ENCODE measurements at regions not wholly inside any gene's neighbourhood (a gene's known extent, or its start where the extent isn't known, plus 50 kb on each side); places are given as distances from the start of the nearest gene placed in this dataset.
"Not testable (repeated sequence)": the region's sequence is repeated elsewhere in the genome, so short reads cannot be mapped to it uniquely, and the experiment has no call there.

- H3K9me2 ChIP-seq (ENCODE audit: insufficient read depth, low read length): no peaks in the 10 kb centered on the region
- H3F3A ChIP-seq (ENCODE audit: insufficient read depth, low read length, poor library complexity, severe bottlenecking): no peaks in the 10 kb centered on the region
- no peak for TF ChIP-seq SMC3 (conservative IDR thresholded peaks at IDR 0.05; ENCODE audit: poor library complexity)
- H3K4me3 ChIP-seq (ENCODE audit: low read length): no peak overlapping the region
- no peaks in the 10 kb centered on the region for H3K36me3 ChIP-seq (ENCODE audit: insufficient read depth, low read length)
- no peaks in the 10 kb centered on the region for H3K27me3 ChIP-seq (ENCODE audit: insufficient read depth, low read depth, low read length)
- no peak overlapping the region for H3K4me2 ChIP-seq (ENCODE audit: low read length)
- no peak overlapping the region for H3K9ac ChIP-seq (ENCODE audit: low read length)
- no peaks in the 10 kb centered on the region for H4K20me1 ChIP-seq (ENCODE audit: insufficient read depth)
- H3K9me3 ChIP-seq (ENCODE audit: low read length): no peaks in the 10 kb centered on the region
- H2AFZ ChIP-seq (ENCODE audit: low read depth, low read length): no peak overlapping the region
- H3K79me2 ChIP-seq (replicated peaks; ENCODE audit: insufficient read depth, low read length): no peaks in the 10 kb centered on the region
- H3K27ac ChIP-seq (ENCODE audit: low read length): no peak overlapping the region
Observed at GRCh38 chr1:170807432-170807831, 127.9 kb upstream of the MROH9 start.

- H4K20me1 ChIP-seq (ENCODE audit: insufficient read depth): no peaks in the 10 kb centered on the region
- H3K27ac ChIP-seq (ENCODE audit: low read length): no peak overlapping the region
- no peaks in the 10 kb centered on the region for H3K36me3 ChIP-seq (ENCODE audit: insufficient read depth, low read length)
- H3K9ac ChIP-seq (ENCODE audit: low read length): no peak overlapping the region
- H3K27me3 ChIP-seq (ENCODE audit: insufficient read depth, low read depth, low read length): no peaks in the 10 kb centered on the region
- no peaks in the 10 kb centered on the region for H3K79me2 ChIP-seq (replicated peaks; ENCODE audit: insufficient read depth, low read length)
- no peaks in the 10 kb centered on the region for H3K9me3 ChIP-seq (ENCODE audit: low read length)
- no peak overlapping the region for H3K4me2 ChIP-seq (ENCODE audit: low read length)
- H3F3A ChIP-seq (ENCODE audit: insufficient read depth, low read length, poor library complexity, severe bottlenecking): no peaks in the 10 kb centered on the region
- no peak overlapping the region for H2AFZ ChIP-seq (ENCODE audit: low read depth, low read length)
- H3K4me3 ChIP-seq (ENCODE audit: low read length): no peak overlapping the region
- TF ChIP-seq RAD21 (conservative IDR thresholded peaks at IDR 0.05) (no peak), EP300 (conservative IDR thresholded peaks at IDR 0.05; ENCODE audit: poor library complexity, severe bottlenecking) (no peak), REST (IDR thresholded peaks at IDR 0.05; ENCODE audit: borderline replicate concordance) (no peak), POLR2AphosphoS5 (IDR thresholded peaks at IDR 0.05) (no peak), MXI1 (conservative IDR thresholded peaks at IDR 0.05; ENCODE audit: poor library complexity, severe bottlenecking) (no peak), SMC3 (conservative IDR thresholded peaks at IDR 0.05; ENCODE audit: poor library complexity) (no peak), CTCF (IDR thresholded peaks at IDR 0.05; ENCODE audit: poor library complexity, severe bottlenecking) (no peak), EZH2 (IDR thresholded peaks at IDR 0.05; ENCODE audit: borderline replicate concordance, insufficient read depth, low read length, poor library complexity, severe bottlenecking) (no peak), TAF1 (IDR thresholded peaks at IDR 0.05; ENCODE audit: low read depth) (no peak)
- H3K9me2 ChIP-seq (ENCODE audit: insufficient read depth, low read length): no peaks in the 10 kb centered on the region
Observed at GRCh38 chr1:170808216-170808885, 127.0 kb upstream of the MROH9 start.

- H3K9ac ChIP-seq (ENCODE audit: low read length); H3K36me3 ChIP-seq (ENCODE audit: insufficient read depth, low read length); H3K4me2 ChIP-seq (ENCODE audit: low read length); H4K20me1 ChIP-seq (ENCODE audit: insufficient read depth); H2AFZ ChIP-seq (ENCODE audit: low read depth, low read length); H3K9me3 ChIP-seq (ENCODE audit: low read length); H3K4me3 ChIP-seq (ENCODE audit: low read length); H3F3A ChIP-seq (ENCODE audit: insufficient read depth, low read length, poor library complexity, severe bottlenecking); H3K27me3 ChIP-seq (ENCODE audit: insufficient read depth, low read depth, low read length); H3K9me2 ChIP-seq (ENCODE audit: insufficient read depth, low read length); H3K79me2 ChIP-seq (replicated peaks; ENCODE audit: insufficient read depth, low read length); H3K27ac ChIP-seq (ENCODE audit: low read length): not testable (repeated sequence)
Observed at GRCh38 chr1:170811013-170811412, 124.3 kb upstream of the MROH9 start.

All from neural cell (in vitro differentiated cells).